ENCODE measurements at regions not wholly inside any gene's neighbourhood (a gene's known extent, or its start where the extent isn't known, plus 50 kb on each side); places are given as distances from the start of the nearest gene placed in this dataset.

- no peaks in the 10 kb centered on the region for H4K20me1 ChIP-seq (ENCODE audit: control insufficient read depth, extremely low read depth, insufficient read depth, low read length)
Observed at GRCh38 chr4:14215116-14215770, 587.7 kb upstream of the BOD1L1 start.

DNA sequence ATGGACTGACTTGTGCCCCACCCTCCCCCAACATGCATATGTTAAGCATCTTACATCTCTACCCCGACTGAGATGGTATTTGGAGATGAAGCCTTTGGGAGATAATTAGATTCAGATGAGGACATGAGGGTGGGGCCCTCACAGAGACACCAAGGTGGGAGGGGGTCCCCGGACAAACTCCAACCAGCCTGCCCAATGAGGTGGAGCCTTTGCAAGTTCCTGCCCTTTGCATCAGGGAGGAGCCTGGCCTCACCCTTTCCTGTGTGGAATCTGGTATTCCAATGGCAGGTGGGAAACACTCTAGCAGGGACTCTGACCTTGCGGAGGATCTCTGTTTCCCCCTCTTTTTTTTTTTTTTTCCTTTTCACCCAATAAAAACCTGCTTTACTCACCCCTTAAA lies 589.9 kb upstream of the BOD1L1 start:
- Histone ChIP-seq H3K4me1 (ENCODE audit: control insufficient read depth, extremely low read depth, insufficient read depth, low read length) (no peaks in the 10 kb centered on the region), H3K27me3 (ENCODE audit: control insufficient read depth, extremely low read depth, insufficient read depth, low read length) (no peaks in the 10 kb centered on the region), H3K4me2 (ENCODE audit: control insufficient read depth, extremely low read depth, insufficient read depth, low read depth, low read length) (no peak overlapping the region), H3K9me3 (ENCODE audit: control insufficient read depth, low read depth, low read length) (no peaks in the 10 kb centered on the region), H3K79me2 (ENCODE audit: control insufficient read depth, insufficient read depth, low read length) (no peaks in the 10 kb centered on the region), H3K27ac (ENCODE audit: control insufficient read depth, insufficient read depth, low read length) (no peak overlapping the region), H3K36me3 (ENCODE audit: control insufficient read depth in 2 of 2, extremely low read depth in 1 of 2, insufficient read depth in 2 of 2, low read length in 2 of 2) (no peaks in the 10 kb centered on the region), H3K4me3 (ENCODE audit: control insufficient read depth in 2 of 3, extremely low read depth in 1 of 3, insufficient read depth in 2 of 3, low read depth in 1 of 3, low read length in 3 of 3) (no peak overlapping the region), H4K20me1 (ENCODE audit: control insufficient read depth, extremely low read depth, insufficient read depth, low read length) (no peaks in the 10 kb centered on the region), H3K9me1 (ENCODE audit: control insufficient read depth, extremely low read depth, insufficient read depth, low read length) (no peaks in the 10 kb centered on the region), H3K9ac (ENCODE audit: control insufficient read depth, extremely low read depth, insufficient read depth, low read length) (no peak overlapping the region), H2AFZ (ENCODE audit: control insufficient read depth, low read length) (no peak overlapping the region)
- no peak for TF ChIP-seq EZH2 (IDR thresholded peaks at IDR 0.05; ENCODE audit: low read length)
- TF ChIP-seq, protein P1, sequence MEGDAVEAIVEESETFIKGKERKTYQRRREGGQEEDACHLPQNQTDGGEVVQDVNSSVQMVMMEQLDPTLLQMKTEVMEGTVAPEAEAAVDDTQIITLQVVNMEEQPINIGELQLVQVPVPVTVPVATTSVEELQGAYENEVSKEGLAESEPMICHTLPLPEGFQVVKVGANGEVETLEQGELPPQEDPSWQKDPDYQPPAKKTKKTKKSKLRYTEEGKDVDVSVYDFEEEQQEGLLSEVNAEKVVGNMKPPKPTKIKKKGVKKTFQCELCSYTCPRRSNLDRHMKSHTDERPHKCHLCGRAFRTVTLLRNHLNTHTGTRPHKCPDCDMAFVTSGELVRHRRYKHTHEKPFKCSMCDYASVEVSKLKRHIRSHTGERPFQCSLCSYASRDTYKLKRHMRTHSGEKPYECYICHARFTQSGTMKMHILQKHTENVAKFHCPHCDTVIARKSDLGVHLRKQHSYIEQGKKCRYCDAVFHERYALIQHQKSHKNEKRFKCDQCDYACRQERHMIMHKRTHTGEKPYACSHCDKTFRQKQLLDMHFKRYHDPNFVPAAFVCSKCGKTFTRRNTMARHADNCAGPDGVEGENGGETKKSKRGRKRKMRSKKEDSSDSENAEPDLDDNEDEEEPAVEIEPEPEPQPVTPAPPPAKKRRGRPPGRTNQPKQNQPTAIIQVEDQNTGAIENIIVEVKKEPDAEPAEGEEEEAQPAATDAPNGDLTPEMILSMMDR (optimal IDR thresholded peaks at IDR 0.05 in 1 of 3, IDR thresholded peaks at IDR 0.05 in 1 of 3, conservative IDR thresholded peaks at IDR 0.05 in 1 of 3; ENCODE audit: extremely low read depth in 1 of 3, insufficient read depth in 2 of 3, low read length in 3 of 3), result no peak
- dilution Hi-C loops (cut with MboI; ENCODE audit: extremely low pct_ligation_motif_present, low sequenced_read_pairs), result no loop called here
- FAIRE-seq (no peak), DNase-seq (ENCODE audit: low read depth, low spot score) (no peak)

More at GRCh38 chr4:14215116-14215770, 587.7 kb upstream of the BOD1L1 start:
- DNase-seq (ENCODE audit: low read depth, low spot score) (no peak), FAIRE-seq (no peak)
- Histone ChIP-seq H2AFZ (ENCODE audit: control insufficient read depth, low read length) (no peak overlapping the region), H3K36me3 (ENCODE audit: control insufficient read depth in 2 of 2, extremely low read depth in 1 of 2, insufficient read depth in 2 of 2, low read length in 2 of 2) (no peaks in the 10 kb centered on the region), H3K9me3 (ENCODE audit: control insufficient read depth, low read depth, low read length) (no peaks in the 10 kb centered on the region), H3K27ac (ENCODE audit: control insufficient read depth, insufficient read depth, low read length) (no peak overlapping the region), H3K9me1 (ENCODE audit: control insufficient read depth, extremely low read depth, insufficient read depth, low read length) (no peaks in the 10 kb centered on the region), H3K4me1 (ENCODE audit: control insufficient read depth, extremely low read depth, insufficient read depth, low read length) (no peaks in the 10 kb centered on the region), H3K9ac (ENCODE audit: control insufficient read depth, extremely low read depth, insufficient read depth, low read length) (no peak overlapping the region), H3K4me3 (ENCODE audit: control insufficient read depth in 2 of 3, extremely low read depth in 1 of 3, insufficient read depth in 2 of 3, low read depth in 1 of 3, low read length in 3 of 3) (no peak overlapping the region), H3K4me2 (ENCODE audit: control insufficient read depth, extremely low read depth, insufficient read depth, low read depth, low read length) (no peak overlapping the region), H3K79me2 (ENCODE audit: control insufficient read depth, insufficient read depth, low read length) (no peaks in the 10 kb centered on the region), H3K27me3 (ENCODE audit: control insufficient read depth, extremely low read depth, insufficient read depth, low read length) (no peaks in the 10 kb centered on the region)
- dilution Hi-C loops (cut with MboI; ENCODE audit: extremely low pct_ligation_motif_present, low sequenced_read_pairs), result no loop called here
- TF ChIP-seq EZH2 (IDR thresholded peaks at IDR 0.05; ENCODE audit: low read length), result no peak
- TF ChIP-seq, protein P1 (optimal IDR thresholded peaks at IDR 0.05 in 1 of 3, IDR thresholded peaks at IDR 0.05 in 1 of 3, conservative IDR thresholded peaks at IDR 0.05 in 1 of 3; ENCODE audit: extremely low read depth in 1 of 3, insufficient read depth in 2 of 3, low read length in 3 of 3), result no peak
